Peyer's patch (tissue), 4 donors: ENCODE measurements at regions not wholly inside any gene's neighbourhood (a gene's known extent, or its start where the extent isn't known, plus 50 kb on each side); places are given as distances from the start of the nearest gene placed in this dataset.

Experiments used
- DNase-seq, 3 donors: peaks; one replicate each; pipeline ENCODE4 v3.0.0-alpha.2; 2017 to 2019
- H3K27ac ChIP-seq, 4 donors: fragments of 200-600 bp; sonication (generic); one replicate each; pipeline ENCODE4 v1.5.1; 2016 to 2019
- H3K27me3 ChIP-seq, 2 donors: fragments of 200-600 bp; sonication (generic); one replicate each; pipeline ENCODE4 v1.5.1; 2019
- H3K36me3 ChIP-seq, 3 donors: fragments of 200-600 bp; sonication (generic); one replicate each; pipeline ENCODE4 v1.5.1; 2016 to 2019
- H3K4me1 ChIP-seq, 4 donors: fragments of 200-600 bp; sonication (generic); one replicate each; pipeline ENCODE4 v1.5.1; 2016 to 2019
- H3K4me3 ChIP-seq, 4 donors: fragments of 200-600 bp; sonication (generic); 1 replicate in 3 of 4; 2 replicates in 1 of 4; pipeline ENCODE4 v1.5.1; 2016 to 2019; ENCODE audit warnings: mild to moderate bottlenecking in 1 of 4
- H3K9me3 ChIP-seq, 4 donors: fragments of 200-600 bp; sonication (generic); one replicate each; pipeline ENCODE4 v1.5.1; 2016 to 2019; ENCODE audit warnings: mild to moderate bottlenecking in 1 of 4
- POLR2A ChIP-seq, 2 donors: fragments of 450-650 bp; IDR thresholded peaks; one replicate each; pipeline ENCODE4 v1.5.1; 2017; ENCODE audit warnings: antibody characterized with exemption in 2 of 2, mild to moderate bottlenecking in 2 of 2, moderate library complexity in 2 of 2
- TF ChIP-seq, protein P1 (sequence below), 6 experiments: fragments of 450-650 bp in 4 of 6; fragments of 200-600 bp in 2 of 6; sonication (generic) in 1 of 6; IDR thresholded peaks; one replicate each; pipeline ENCODE4 v1.5.1; 2017 to 2019; ENCODE audit warnings: antibody characterized with exemption in 6 of 6, mild to moderate bottlenecking in 3 of 6, moderate library complexity in 1 of 6

- no peaks in the 10 kb centered on the region for H3K27me3 ChIP-seq
- no peak for DNase-seq
- no peaks in the 10 kb centered on the region for H3K9me3 ChIP-seq
- no peak overlapping the region for H3K27ac ChIP-seq
- no peaks in the 10 kb centered on the region for H3K36me3 ChIP-seq
- TF ChIP-seq, protein P1, sequence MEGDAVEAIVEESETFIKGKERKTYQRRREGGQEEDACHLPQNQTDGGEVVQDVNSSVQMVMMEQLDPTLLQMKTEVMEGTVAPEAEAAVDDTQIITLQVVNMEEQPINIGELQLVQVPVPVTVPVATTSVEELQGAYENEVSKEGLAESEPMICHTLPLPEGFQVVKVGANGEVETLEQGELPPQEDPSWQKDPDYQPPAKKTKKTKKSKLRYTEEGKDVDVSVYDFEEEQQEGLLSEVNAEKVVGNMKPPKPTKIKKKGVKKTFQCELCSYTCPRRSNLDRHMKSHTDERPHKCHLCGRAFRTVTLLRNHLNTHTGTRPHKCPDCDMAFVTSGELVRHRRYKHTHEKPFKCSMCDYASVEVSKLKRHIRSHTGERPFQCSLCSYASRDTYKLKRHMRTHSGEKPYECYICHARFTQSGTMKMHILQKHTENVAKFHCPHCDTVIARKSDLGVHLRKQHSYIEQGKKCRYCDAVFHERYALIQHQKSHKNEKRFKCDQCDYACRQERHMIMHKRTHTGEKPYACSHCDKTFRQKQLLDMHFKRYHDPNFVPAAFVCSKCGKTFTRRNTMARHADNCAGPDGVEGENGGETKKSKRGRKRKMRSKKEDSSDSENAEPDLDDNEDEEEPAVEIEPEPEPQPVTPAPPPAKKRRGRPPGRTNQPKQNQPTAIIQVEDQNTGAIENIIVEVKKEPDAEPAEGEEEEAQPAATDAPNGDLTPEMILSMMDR (IDR thresholded peaks at IDR 0.05): no peak
- no peak for TF ChIP-seq POLR2A (IDR thresholded peaks at IDR 0.05)
- H3K4me3 ChIP-seq: no peak overlapping the region
- no peaks in the 10 kb centered on the region for H3K4me1 ChIP-seq
Measured at GRCh38 chr17:83148317-83149028, 69.1 kb downstream of the METRNL start.

- H3K4me1 ChIP-seq: peaks cover 0 to 4% (median 0%) of the 10 kb centered on the region in 4 donors
- TF ChIP-seq, protein P1 (IDR thresholded peaks at IDR 0.05): no peak
- no peak for TF ChIP-seq POLR2A (IDR thresholded peaks at IDR 0.05)
- H3K36me3 ChIP-seq: no peaks in the 10 kb centered on the region
- H3K9me3 ChIP-seq: no peaks in the 10 kb centered on the region
- no peak for DNase-seq
- no peak overlapping the region for H3K27ac ChIP-seq
- no peaks in the 10 kb centered on the region for H3K27me3 ChIP-seq
- H3K4me3 ChIP-seq: no peak overlapping the region
Measured at GRCh38 chr17:83149029-83149725, 69.8 kb downstream of the METRNL start.

GRCh38 chr17:83149761-83150251 is 70.4 kb downstream of the METRNL start:
- no peak overlapping the region for H3K4me3 ChIP-seq
- TF ChIP-seq, protein P1 (IDR thresholded peaks at IDR 0.05): no peak
- no peak for TF ChIP-seq POLR2A (IDR thresholded peaks at IDR 0.05)

GRCh38 chr17:83150369-83151055 is 71.1 kb downstream of the METRNL start:
- no peaks in the 10 kb centered on the region for H3K36me3 ChIP-seq
- H3K9me3 ChIP-seq: no peaks in the 10 kb centered on the region
- H3K4me1 ChIP-seq: peaks cover 0 to 4% (median 0%) of the 10 kb centered on the region in 4 donors
- no peak for DNase-seq
- no peak overlapping the region for H3K27ac ChIP-seq
- H3K4me3 ChIP-seq: no peak overlapping the region
- no peaks in the 10 kb centered on the region for H3K27me3 ChIP-seq
- TF ChIP-seq POLR2A (IDR thresholded peaks at IDR 0.05): no peak
- TF ChIP-seq, protein P1 (IDR thresholded peaks at IDR 0.05): no peak

More at GRCh38 chr17:83149761-83150251, 70.4 kb downstream of the METRNL start:
- H3K27me3 ChIP-seq: no peaks in the 10 kb centered on the region
- no peak for DNase-seq
- no peaks in the 10 kb centered on the region for H3K9me3 ChIP-seq
- H3K4me1 ChIP-seq: peaks cover 0 to 4% (median 0%) of the 10 kb centered on the region in 4 donors
- no peak overlapping the region for H3K27ac ChIP-seq
- no peaks in the 10 kb centered on the region for H3K36me3 ChIP-seq

DNA sequence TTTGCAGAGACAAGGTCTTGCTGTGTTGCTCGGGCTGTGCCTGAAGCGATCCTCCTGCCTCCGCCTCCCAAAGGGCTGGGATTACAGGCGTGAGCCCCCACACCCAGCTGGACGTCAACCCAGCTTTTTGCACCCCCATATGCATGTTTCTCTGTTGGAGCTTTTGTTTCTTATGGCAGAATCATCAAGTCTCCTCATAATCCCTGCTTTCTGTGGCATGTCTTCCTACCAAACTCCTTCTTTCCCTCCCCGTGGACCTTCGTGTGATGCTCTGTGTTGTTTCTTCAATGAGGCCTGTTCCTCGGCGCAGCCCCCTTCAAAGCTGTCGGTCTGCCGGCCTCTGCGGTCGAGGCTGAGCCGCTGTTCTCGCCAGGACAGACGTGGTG is 71.6 kb downstream of the METRNL start:
- TF ChIP-seq POLR2A (IDR thresholded peaks at IDR 0.05): no peak
- TF ChIP-seq, protein P1 (IDR thresholded peaks at IDR 0.05): no peak
- no peaks in the 10 kb centered on the region for H3K27me3 ChIP-seq
- H3K4me1 ChIP-seq: peaks cover 0 to 4% (median 0%) of the 10 kb centered on the region in 4 donors
- no peak overlapping the region for H3K4me3 ChIP-seq
- DNase-seq: no peak
- H3K27ac ChIP-seq: no peak overlapping the region
- H3K9me3 ChIP-seq: no peaks in the 10 kb centered on the region
- H3K36me3 ChIP-seq: no peaks in the 10 kb centered on the region
